HepG2 (cell line): ENCODE measurements at regions not wholly inside any gene's neighbourhood (a gene's known extent, or its start where the extent isn't known, plus 50 kb on each side); places are given as distances from the start of the nearest gene placed in this dataset.

ENCODE experiments used
- MTA1 ChIP-seq: sonication (generic); formaldehyde crosslinking; IDR thresholded peaks from 2 replicates; pipeline ENCODE4 v1.4.0; 2020; ENCODE audit warnings: missing genetic modification reagents, mild to moderate bottlenecking, borderline replicate concordance
- MYC ChIP-seq: sonication (generic); formaldehyde crosslinking; IDR thresholded peaks from 2 replicates; pipeline ENCODE4 v1.9.0; 2021; ENCODE audit warnings: missing genetic modification reagents, borderline replicate concordance
- PCBP1 ChIP-seq: fragments of 200-400 bp; formaldehyde crosslinking; IDR thresholded peaks from 2 replicates; pipeline ENCODE4 v1.6.1; 2017; ENCODE audit warnings: mild to moderate bottlenecking, low read depth, low read length, borderline replicate concordance
- POLR2A ChIP-seq, 2 experiments: IDR thresholded peaks; 2 replicates each; pipeline ENCODE4 v1.6.1; 2011; ENCODE audit warnings: low read depth in 2 of 2, low read length in 2 of 2, mild to moderate bottlenecking in 1 of 2, moderate library complexity in 1 of 2; ENCODE audit not compliant: insufficient read depth in 1 of 2
- ZNF138 ChIP-seq: sonication (generic); formaldehyde crosslinking; IDR thresholded peaks from 2 replicates; pipeline ENCODE4 v1.5.0; 2020; ENCODE audit warnings: mild to moderate bottlenecking, low read depth, missing genetic modification reagents
- ZNF451 ChIP-seq: sonication (generic); formaldehyde crosslinking; IDR thresholded peaks from 2 replicates; pipeline ENCODE4 v1.5.0; 2020; ENCODE audit warnings: mild to moderate bottlenecking, missing genetic modification reagents

GRCh38 chr11:111018566-111018965 lies 227.0 kb upstream of the POU2AF2 start:
- TF ChIP-seq ZNF138 (no peak), MTA1 (CRISPR knock-in tag) (no peak), MYC (CRISPR knock-in tag) (no peak), PCBP1 (no peak), POLR2A (IDR thresholded peaks at IDR 0.05; ENCODE audit: insufficient read depth in 1 of 2, low read depth in 2 of 2, low read length in 2 of 2) (no peak), ZNF451 (CRISPR knock-in tag) (no peak)
